ENCODE measurements at regions not wholly inside any gene's neighbourhood (a gene's known extent, or its start where the extent isn't known, plus 50 kb on each side); places are given as distances from the start of the nearest gene placed in this dataset.

- FAIRE-seq (no peak), ATAC-seq (no peak), DNase-seq (ENCODE audit: extremely low read depth in 1 of 4, low spot score in 3 of 4) (no peak)
- no peaks in the 10 kb centered on the region for H3K79me2 ChIP-seq (ENCODE audit: control insufficient read depth, insufficient read depth, low read length)
- no peak overlapping the region for H2AFZ ChIP-seq (ENCODE audit: low read depth, low read length)
- H4K20me1 ChIP-seq (replicated peaks; ENCODE audit: control insufficient read depth, insufficient read depth, low read length): no peaks in the 10 kb centered on the region
- TF ChIP-seq, protein P1, sequence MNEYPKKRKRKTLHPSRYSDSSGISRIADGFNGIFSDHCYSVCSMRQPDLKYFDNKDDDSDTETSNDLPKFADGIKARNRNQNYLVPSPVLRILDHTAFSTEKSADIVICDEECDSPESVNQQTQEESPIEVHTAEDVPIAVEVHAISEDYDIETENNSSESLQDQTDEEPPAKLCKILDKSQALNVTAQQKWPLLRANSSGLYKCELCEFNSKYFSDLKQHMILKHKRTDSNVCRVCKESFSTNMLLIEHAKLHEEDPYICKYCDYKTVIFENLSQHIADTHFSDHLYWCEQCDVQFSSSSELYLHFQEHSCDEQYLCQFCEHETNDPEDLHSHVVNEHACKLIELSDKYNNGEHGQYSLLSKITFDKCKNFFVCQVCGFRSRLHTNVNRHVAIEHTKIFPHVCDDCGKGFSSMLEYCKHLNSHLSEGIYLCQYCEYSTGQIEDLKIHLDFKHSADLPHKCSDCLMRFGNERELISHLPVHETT (CRISPR knock-in tag; conservative IDR thresholded peaks at IDR 0.05 in 1 of 2, IDR thresholded peaks at IDR 0.05 in 1 of 2): no peak
- TF ChIP-seq ZNF584 (CRISPR knock-in tag; IDR thresholded peaks at IDR 0.05; ENCODE audit: low read depth) (no peak), ZNF217 (CRISPR knock-in tag; IDR thresholded peaks at IDR 0.05) (no peak)
- TF ChIP-seq, protein P2, sequence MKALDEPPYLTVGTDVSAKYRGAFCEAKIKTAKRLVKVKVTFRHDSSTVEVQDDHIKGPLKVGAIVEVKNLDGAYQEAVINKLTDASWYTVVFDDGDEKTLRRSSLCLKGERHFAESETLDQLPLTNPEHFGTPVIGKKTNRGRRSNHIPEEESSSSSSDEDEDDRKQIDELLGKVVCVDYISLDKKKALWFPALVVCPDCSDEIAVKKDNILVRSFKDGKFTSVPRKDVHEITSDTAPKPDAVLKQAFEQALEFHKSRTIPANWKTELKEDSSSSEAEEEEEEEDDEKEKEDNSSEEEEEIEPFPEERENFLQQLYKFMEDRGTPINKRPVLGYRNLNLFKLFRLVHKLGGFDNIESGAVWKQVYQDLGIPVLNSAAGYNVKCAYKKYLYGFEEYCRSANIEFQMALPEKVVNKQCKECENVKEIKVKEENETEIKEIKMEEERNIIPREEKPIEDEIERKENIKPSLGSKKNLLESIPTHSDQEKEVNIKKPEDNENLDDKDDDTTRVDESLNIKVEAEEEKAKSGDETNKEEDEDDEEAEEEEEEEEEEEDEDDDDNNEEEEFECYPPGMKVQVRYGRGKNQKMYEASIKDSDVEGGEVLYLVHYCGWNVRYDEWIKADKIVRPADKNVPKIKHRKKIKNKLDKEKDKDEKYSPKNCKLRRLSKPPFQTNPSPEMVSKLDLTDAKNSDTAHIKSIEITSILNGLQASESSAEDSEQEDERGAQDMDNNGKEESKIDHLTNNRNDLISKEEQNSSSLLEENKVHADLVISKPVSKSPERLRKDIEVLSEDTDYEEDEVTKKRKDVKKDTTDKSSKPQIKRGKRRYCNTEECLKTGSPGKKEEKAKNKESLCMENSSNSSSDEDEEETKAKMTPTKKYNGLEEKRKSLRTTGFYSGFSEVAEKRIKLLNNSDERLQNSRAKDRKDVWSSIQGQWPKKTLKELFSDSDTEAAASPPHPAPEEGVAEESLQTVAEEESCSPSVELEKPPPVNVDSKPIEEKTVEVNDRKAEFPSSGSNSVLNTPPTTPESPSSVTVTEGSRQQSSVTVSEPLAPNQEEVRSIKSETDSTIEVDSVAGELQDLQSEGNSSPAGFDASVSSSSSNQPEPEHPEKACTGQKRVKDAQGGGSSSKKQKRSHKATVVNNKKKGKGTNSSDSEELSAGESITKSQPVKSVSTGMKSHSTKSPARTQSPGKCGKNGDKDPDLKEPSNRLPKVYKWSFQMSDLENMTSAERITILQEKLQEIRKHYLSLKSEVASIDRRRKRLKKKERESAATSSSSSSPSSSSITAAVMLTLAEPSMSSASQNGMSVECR (CRISPR knock-in tag; IDR thresholded peaks at IDR 0.05): no peak
- intact Hi-C loops (cut with micrococcal nuclease): no loop called here
- CTCF ChIA-PET (ENCODE audit: low intra/inter-chr PET ratio): no interaction called here
- H3K4me1 ChIP-seq (replicated peaks in 1 of 2; ENCODE audit: control insufficient read depth in 2 of 2, insufficient read depth in 2 of 2, low read length in 2 of 2): no peaks in the 10 kb centered on the region
- in situ Hi-C loops (cut with MboI): no loop called here
- H3K9ac ChIP-seq (ENCODE audit: insufficient read depth in 1 of 2, low read depth in 2 of 2, low read length in 2 of 2): no peak overlapping the region
- 0% methylated on average over 2 of the region's 5 CpGs for WGBS (ENCODE audit: insufficient coverage, low coverage, missing lambda C conversion rate)
- H3K4me2 ChIP-seq (ENCODE audit: insufficient read depth, low read length): no peak overlapping the region
- no peaks in the 10 kb centered on the region for H3K9me3 ChIP-seq (replicated peaks; ENCODE audit: control insufficient read depth, insufficient read depth, low read depth, low read length)
- H3K36me3 ChIP-seq (ENCODE audit: control insufficient read depth, insufficient read depth, low read length): no peaks in the 10 kb centered on the region
- no peak overlapping the region for H3K27ac ChIP-seq (ENCODE audit: extremely low read depth, low read depth, low read length)
- no TSS peak for BruUV-seq (replicated peaks)
- POLR2A ChIA-PET: no interaction called here
- H3K27me3 ChIP-seq (ENCODE audit: control insufficient read depth in 2 of 2, insufficient read depth in 2 of 2, low read length in 2 of 2): peaks cover 0 to 9% of the 10 kb centered on the region in 2 experiments; a peak in 2 of 5 replicates
- H3K9me1 ChIP-seq (ENCODE audit: control insufficient read depth, insufficient read depth, low read length): no peaks in the 10 kb centered on the region
- H3K4me3 ChIP-seq: no peak overlapping the region
These were observed 84.4 kb upstream of the RAB6C start for GRCh38 chr2:129895061-129895460.
